GM19025 (cell line): ENCODE measurements at regions not wholly inside any gene's neighbourhood (a gene's known extent, or its start where the extent isn't known, plus 50 kb on each side); places are given as distances from the start of the nearest gene placed in this dataset.
"Not testable (repeated sequence)": the region's sequence is repeated elsewhere in the genome, so short reads cannot be mapped to it uniquely, and the experiment has no call there.

Source experiments
- ATAC-seq: cut with Tn5 transposase; IDR thresholded peaks from one replicate; pipeline ENCODE4 v1.9.1; 2021; ENCODE audit warnings: mild to moderate bottlenecking, low read depth, moderate library complexity; ENCODE audit not compliant: unreplicated experiment

GRCh38 chr16:47811758-47812157 is 344.0 kb downstream of the ABCC12 start:
- not testable (repeated sequence) for ATAC-seq

GRCh38 chr16:47806309-47806847 is 345.2 kb downstream of the PHKB start:
- no peak for ATAC-seq

- no peak for ATAC-seq
Observed at GRCh38 chr16:47787696-47788095, 326.6 kb downstream of the PHKB start.

GRCh38 chr16:47781673-47782072 is 320.5 kb downstream of the PHKB start:
- no peak for ATAC-seq

- ATAC-seq, result no peak
Observed at GRCh38 chr16:47780213-47780875, 319.2 kb downstream of the PHKB start.

- ATAC-seq, result no peak
Observed at GRCh38 chr16:47779201-47780016, 318.3 kb downstream of the PHKB start.

- no peak for ATAC-seq
Observed at GRCh38 chr16:47778106-47778801, 317.1 kb downstream of the PHKB start.

- no peak for ATAC-seq
Observed at GRCh38 chr16:47777220-47777619, 316.1 kb downstream of the PHKB start.

GRCh38 chr16:47774661-47775060 is 313.5 kb downstream of the PHKB start:
- no peak for ATAC-seq

- ATAC-seq, result no peak
Observed at GRCh38 chr16:47753659-47754058, 292.5 kb downstream of the PHKB start.
